Karpas-422 (cell line): ENCODE measurements at regions not wholly inside any gene's neighbourhood (a gene's known extent, or its start where the extent isn't known, plus 50 kb on each side); places are given as distances from the start of the nearest gene placed in this dataset.
A peak's percentile ranks its signal among the peaks of the same experiment; 100 is the strongest.

Source experiments
- DNase-seq: peaks from one replicate; pipeline ENCODE4 v3.0.0-alpha.2; 2015
- H2AFZ ChIP-seq: fragments of 200-600 bp; sonication (generic); 2 replicates; pipeline ENCODE4 v1.6.1; 2014; ENCODE audit warnings: antibody characterized with exemption, low read length, mixed read lengths
- H3K27ac ChIP-seq: fragments of 200-600 bp; sonication (generic); 2 replicates; pipeline ENCODE4 v1.5.1; 2014; ENCODE audit warnings: mild to moderate bottlenecking, low read length, moderate library complexity
- H3K27me3 ChIP-seq: fragments of 200-600 bp; sonication (generic); 2 replicates; pipeline ENCODE4 v1.6.1; 2014; ENCODE audit warnings: low read length, mixed read lengths
- H3K36me3 ChIP-seq: fragments of 200-600 bp; sonication (generic); 2 replicates; pipeline ENCODE4 v1.6.1; 2014; ENCODE audit warnings: low read length, mixed read lengths; ENCODE audit not compliant: insufficient read depth
- H3K4me1 ChIP-seq: fragments of 200-600 bp; sonication (generic); 2 replicates; pipeline ENCODE4 v1.6.1; 2014; ENCODE audit warnings: mild to moderate bottlenecking, low read length, mixed read lengths
- H3K4me2 ChIP-seq: fragments of 200-600 bp; sonication (generic); 2 replicates; pipeline ENCODE4 v1.6.1; 2014; ENCODE audit warnings: low read length, low read depth, mild to moderate bottlenecking; ENCODE audit not compliant: poor library complexity, severe bottlenecking
- H3K4me3 ChIP-seq: fragments of 200-600 bp; sonication (generic); 2 replicates; pipeline ENCODE4 v1.5.1; 2014; ENCODE audit warnings: mild to moderate bottlenecking, antibody characterized with exemption, low read length, mixed read lengths
- H3K79me2 ChIP-seq: fragments of 200-600 bp; sonication (generic); 2 replicates; pipeline ENCODE4 v1.6.1; 2014; ENCODE audit warnings: mild to moderate bottlenecking, low read length, mixed read lengths
- H3K9ac ChIP-seq: fragments of 200-600 bp; sonication (generic); 2 replicates; pipeline ENCODE4 v1.6.0; 2014; ENCODE audit warnings: low read length
- H3K9me2 ChIP-seq: fragments of 200-600 bp; sonication (generic), shearing (Covaris generic); replicated peaks from 2 replicates; pipeline ENCODE4 v1.6.0; 2014; ENCODE audit warnings: mild to moderate bottlenecking, low read length, moderate library complexity; ENCODE audit not compliant: insufficient read depth
- H3K9me3 ChIP-seq: fragments of 300-700, 200-600 bp; sonication (generic); 2 replicates; pipeline ENCODE4 v1.6.1; 2014; ENCODE audit warnings: low read length, mixed read lengths
- H4K20me1 ChIP-seq: fragments of 200-600 bp; sonication (generic); 2 replicates; pipeline ENCODE4 v1.6.1; 2014; ENCODE audit warnings: mild to moderate bottlenecking, antibody characterized with exemption, low read length, low read depth; ENCODE audit not compliant: insufficient read depth

DNA sequence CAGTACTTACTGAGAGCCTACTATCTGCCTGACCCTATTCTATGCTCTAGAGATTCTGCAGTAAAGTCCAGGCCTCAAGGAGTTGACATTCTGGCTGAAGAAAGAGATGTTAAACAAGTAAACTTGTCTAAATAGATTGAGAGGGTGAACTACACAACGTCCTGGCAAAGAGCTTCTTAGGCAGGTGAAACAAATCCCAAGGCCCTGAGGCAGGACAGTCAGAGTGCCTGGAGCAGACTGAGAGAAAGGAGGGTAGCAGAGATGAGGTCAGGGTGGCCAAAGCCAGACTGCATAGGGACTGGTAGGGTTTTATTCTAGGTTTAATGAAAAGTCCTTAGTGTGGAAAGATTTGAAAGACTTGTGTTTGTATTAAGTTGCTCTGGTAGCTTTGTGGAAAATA, 84.5 kb upstream of the ATP11B start:
- Histone ChIP-seq H3K4me1 (peaks cover 7% of the 10 kb centered on the region; the same call in 1 of the 2 replicates), H4K20me1 (no peaks in the 10 kb centered on the region), H3K9me2 (no peaks in the 10 kb centered on the region), H3K9ac (no peak overlapping the region), H3K27me3 (no peaks in the 10 kb centered on the region), H3K4me2 (no peak overlapping the region), H3K9me3 (no peaks in the 10 kb centered on the region), H3K27ac (no peak overlapping the region), H3K36me3 (no peaks in the 10 kb centered on the region), H3K4me3 (no peak overlapping the region), H2AFZ (no peak overlapping the region), H3K79me2 (no peaks in the 10 kb centered on the region)
- no peak for DNase-seq

DNA sequence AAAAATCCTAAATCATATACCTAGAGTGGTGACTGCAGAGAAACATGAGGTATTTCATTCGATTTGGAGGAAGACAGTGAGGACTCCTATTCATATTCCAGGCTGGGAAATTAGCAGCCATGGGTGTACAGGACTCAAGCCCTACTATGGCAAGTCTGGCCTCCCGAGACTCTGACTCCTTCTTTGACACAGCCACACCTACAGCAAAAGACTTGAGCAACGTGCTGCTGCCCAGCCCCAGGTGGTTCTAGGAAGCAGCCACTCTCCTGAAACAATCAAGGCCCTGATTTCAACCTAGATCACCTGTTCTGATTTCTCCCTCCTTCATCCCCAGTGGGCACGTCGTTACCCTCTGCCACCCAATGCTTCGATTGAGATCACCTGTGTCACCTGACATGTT, 84.0 kb upstream of the ATP11B start:
- peaks cover 7% of the 10 kb centered on the region; the same call in 1 of the 2 replicates for H3K4me1 ChIP-seq
- no peak overlapping the region for H3K27ac ChIP-seq
- H4K20me1 ChIP-seq = no peaks in the 10 kb centered on the region
- H3K9me2 ChIP-seq = no peaks in the 10 kb centered on the region
- no peaks in the 10 kb centered on the region for H3K36me3 ChIP-seq
- H3K4me3 ChIP-seq = no peak overlapping the region
- H3K9ac ChIP-seq = no peak overlapping the region
- DNase-seq = no peak
- H3K4me2 ChIP-seq = no peak overlapping the region
- no peaks in the 10 kb centered on the region for H3K9me3 ChIP-seq
- H3K27me3 ChIP-seq = no peaks in the 10 kb centered on the region
- no peak overlapping the region for H2AFZ ChIP-seq
- H3K79me2 ChIP-seq = no peaks in the 10 kb centered on the region

DNA sequence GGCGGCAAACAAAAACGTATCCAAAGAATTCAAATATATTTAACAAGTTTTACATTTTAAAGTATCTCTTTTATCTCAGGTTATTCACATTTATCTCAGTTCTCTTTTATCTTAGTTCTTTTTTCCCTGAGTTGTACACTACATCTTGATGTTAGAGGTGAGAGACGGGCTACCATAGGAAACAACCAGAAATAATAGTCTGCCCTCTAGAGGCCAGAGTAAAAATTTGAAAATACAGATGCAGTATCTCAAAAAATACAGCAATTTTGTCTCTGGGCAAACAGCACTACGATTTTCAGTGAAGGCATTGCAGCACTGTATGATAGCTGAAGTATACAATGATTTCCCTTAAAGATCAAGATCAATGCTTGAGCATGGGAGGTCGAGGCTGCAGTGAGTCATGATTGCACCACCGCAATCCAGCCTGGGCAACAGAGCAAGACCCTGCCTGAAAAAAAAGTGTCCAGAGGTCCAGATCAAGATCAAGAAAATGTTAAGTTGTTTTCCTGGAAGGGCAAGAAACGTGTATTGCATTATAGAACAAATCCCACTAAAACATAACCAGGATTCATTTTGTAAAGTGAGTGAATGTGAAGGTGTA, 82.6 kb upstream of the ATP11B start:
- H3K9me3 ChIP-seq = no peaks in the 10 kb centered on the region
- H4K20me1 ChIP-seq = no peaks in the 10 kb centered on the region
- H3K79me2 ChIP-seq = no peaks in the 10 kb centered on the region
- H3K27me3 ChIP-seq = no peaks in the 10 kb centered on the region
- no peak overlapping the region for H3K4me2 ChIP-seq
- peaks cover 7% of the 10 kb centered on the region; the same call in 1 of the 2 replicates for H3K4me1 ChIP-seq
- no peaks in the 10 kb centered on the region for H3K9me2 ChIP-seq
- H3K36me3 ChIP-seq = no peaks in the 10 kb centered on the region
- H3K4me3 ChIP-seq = no peak overlapping the region
- no peak overlapping the region for H3K27ac ChIP-seq
- peak; percentile 70 for DNase-seq
- no peak overlapping the region for H2AFZ ChIP-seq
- H3K9ac ChIP-seq = no peak overlapping the region

DNA sequence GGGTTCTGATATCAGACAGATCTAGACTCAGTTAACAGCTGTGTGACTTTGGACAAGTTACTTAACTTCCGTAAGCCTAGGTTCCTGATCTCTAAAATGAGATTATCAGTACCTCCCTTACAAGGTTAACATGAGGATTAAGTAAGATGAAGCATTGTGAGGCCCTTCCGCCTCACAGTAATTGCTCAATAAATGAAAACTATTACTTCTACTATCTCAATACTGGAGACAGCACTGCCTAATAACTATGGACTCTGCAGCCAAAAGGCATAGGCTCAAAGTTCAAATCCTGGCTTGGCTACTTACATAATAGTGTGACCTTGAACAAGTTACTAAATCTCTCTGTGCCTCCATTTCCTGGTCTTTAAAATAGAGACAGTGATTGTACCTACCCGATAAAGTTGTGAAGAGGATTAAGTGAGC, 82.0 kb upstream of the ATP11B start:
- Histone ChIP-seq H3K4me3 (no peak overlapping the region), H3K27me3 (no peaks in the 10 kb centered on the region), H3K4me1 (peaks cover 7% of the 10 kb centered on the region; the same call in 1 of the 2 replicates), H3K9ac (no peak overlapping the region), H2AFZ (no peak overlapping the region), H3K36me3 (no peaks in the 10 kb centered on the region), H4K20me1 (no peaks in the 10 kb centered on the region), H3K79me2 (no peaks in the 10 kb centered on the region), H3K4me2 (no peak overlapping the region), H3K9me3 (no peaks in the 10 kb centered on the region), H3K9me2 (no peaks in the 10 kb centered on the region), H3K27ac (no peak overlapping the region)
- DNase-seq = no peak

DNA sequence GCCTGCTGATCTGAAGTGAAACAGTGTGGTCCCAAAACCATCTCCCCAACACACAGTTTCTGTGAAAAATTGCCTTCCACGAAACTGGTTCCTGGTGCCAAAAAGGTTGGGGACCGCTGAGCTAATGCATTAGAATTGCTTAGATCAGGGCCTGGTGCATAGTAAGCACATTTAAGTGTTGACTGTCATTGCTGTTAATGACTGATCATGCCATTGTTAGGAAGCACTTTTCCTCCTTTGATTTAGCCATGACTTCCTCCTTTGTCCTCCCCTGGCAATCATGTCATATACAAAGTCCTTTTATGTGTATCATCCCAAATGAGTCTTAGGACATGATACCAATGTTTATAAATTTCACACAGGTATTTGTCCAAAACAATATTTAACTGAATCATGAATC, 81.5 kb upstream of the ATP11B start:
- H3K27ac ChIP-seq = no peak overlapping the region
- no peak overlapping the region for H3K4me2 ChIP-seq
- H3K9ac ChIP-seq = no peak overlapping the region
- H3K27me3 ChIP-seq = no peaks in the 10 kb centered on the region
- H4K20me1 ChIP-seq = no peaks in the 10 kb centered on the region
- H3K9me2 ChIP-seq = no peaks in the 10 kb centered on the region
- no peaks in the 10 kb centered on the region for H3K79me2 ChIP-seq
- no peaks in the 10 kb centered on the region for H3K9me3 ChIP-seq
- no peak for DNase-seq
- no peaks in the 10 kb centered on the region for H3K36me3 ChIP-seq
- no peak overlapping the region for H2AFZ ChIP-seq
- peaks cover 7% of the 10 kb centered on the region; the same call in 1 of the 2 replicates for H3K4me1 ChIP-seq
- H3K4me3 ChIP-seq = no peak overlapping the region

DNA sequence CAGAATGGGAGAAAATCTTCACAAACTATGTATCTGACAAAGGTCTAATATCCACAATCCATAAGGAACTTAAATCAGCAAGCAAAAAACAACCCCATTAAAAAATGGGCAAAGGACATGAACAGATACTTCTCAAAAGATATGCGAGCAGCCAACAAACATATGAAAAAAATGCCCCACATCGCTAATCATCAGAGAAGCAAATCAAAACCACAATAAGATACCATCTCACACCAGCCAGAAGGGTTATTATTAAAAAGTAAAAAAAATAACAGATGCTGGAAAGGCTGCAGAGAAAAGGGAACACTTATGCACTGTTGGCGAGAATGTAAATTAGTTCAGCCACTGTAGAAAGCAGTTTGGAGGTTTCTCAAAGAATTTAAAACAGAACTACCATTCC, 80.2 kb upstream of the ATP11B start:
- no peaks in the 10 kb centered on the region for H3K36me3 ChIP-seq
- H3K27ac ChIP-seq = no peak overlapping the region
- no peak overlapping the region for H3K4me2 ChIP-seq
- H2AFZ ChIP-seq = 0 out of 2 replicates have a peak overlapping the region, but pooled peaks have one; percentile 32
- no peaks in the 10 kb centered on the region for H3K27me3 ChIP-seq
- no peaks in the 10 kb centered on the region for H3K9me2 ChIP-seq
- DNase-seq = no peak
- no peaks in the 10 kb centered on the region for H3K9me3 ChIP-seq
- no peak overlapping the region for H3K9ac ChIP-seq
- H3K4me1 ChIP-seq = peaks cover 7% of the 10 kb centered on the region; the same call in 1 of the 2 replicates
- no peaks in the 10 kb centered on the region for H4K20me1 ChIP-seq
- H3K79me2 ChIP-seq = no peaks in the 10 kb centered on the region
- H3K4me3 ChIP-seq = no peak overlapping the region

DNA sequence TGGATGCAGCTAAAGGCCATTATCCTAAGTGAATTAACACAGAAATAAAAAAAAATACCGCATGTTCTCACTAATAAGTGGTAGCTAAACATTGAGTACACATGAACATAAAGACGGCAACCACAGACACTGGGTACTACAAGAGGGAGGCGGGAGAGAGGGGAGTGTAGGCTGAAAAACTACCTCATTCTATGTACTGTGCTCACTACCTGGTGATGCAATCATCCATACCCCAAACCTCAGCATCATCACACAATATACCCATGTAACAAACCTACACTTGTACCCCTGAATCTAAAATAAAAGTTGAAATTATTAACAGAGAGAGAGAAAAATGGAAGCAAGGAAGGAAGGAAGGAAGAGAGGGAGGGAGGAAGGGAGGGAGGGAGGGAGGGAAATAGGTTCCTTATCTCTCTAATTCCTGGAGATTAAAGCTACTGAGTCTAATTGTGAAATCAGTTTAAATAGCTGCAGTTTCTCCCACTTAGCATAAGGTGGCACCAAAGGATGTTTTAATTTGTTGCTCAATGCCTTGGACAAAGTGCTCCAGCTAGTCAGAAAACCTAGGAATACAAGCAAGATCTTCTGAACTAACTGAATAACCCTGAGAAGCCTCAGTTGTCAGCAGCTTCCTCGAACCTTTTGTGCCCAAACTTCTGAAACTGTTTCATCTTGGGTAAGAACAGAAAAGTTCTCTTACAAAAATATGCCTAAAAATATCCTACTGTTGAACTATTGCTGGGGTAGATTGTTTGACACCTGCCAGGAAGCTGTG, 79.4 kb upstream of the ATP11B start:
- Histone ChIP-seq H3K79me2 (no peaks in the 10 kb centered on the region), H3K4me1 (peaks cover 7% of the 10 kb centered on the region; the same call in 1 of the 2 replicates), H3K9ac (no peak overlapping the region), H3K9me2 (no peaks in the 10 kb centered on the region), H3K4me2 (no peak overlapping the region), H4K20me1 (no peaks in the 10 kb centered on the region), H3K36me3 (no peaks in the 10 kb centered on the region), H3K4me3 (no peak overlapping the region), H3K27ac (no peak overlapping the region), H2AFZ (no peak overlapping the region), H3K9me3 (no peaks in the 10 kb centered on the region), H3K27me3 (no peaks in the 10 kb centered on the region)
- DNase-seq = peak; percentile 85

DNA sequence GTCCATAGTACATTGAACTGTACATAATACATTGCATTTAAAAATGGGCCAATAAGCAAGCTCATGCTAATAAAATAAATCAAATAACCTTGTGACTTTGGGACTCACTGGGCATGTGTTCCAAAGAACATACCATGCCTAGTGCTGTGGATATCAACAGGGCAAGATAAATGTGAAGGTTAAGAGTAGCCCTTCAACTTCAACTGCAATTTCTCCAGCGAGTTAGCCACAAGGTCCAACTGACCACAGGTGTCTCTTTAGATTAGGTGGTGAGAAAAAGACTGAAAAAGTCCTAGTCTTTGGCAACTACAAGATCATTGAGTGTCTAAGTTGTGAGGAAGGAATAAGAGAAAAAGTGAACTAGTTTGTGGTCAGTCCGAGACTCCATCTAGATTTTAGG, 78.3 kb upstream of the ATP11B start:
- Histone ChIP-seq H3K9me3 (no peaks in the 10 kb centered on the region), H3K9ac (no peak overlapping the region), H3K27me3 (no peaks in the 10 kb centered on the region), H3K4me3 (no peak overlapping the region), H3K27ac (no peak overlapping the region), H3K36me3 (no peaks in the 10 kb centered on the region), H3K4me2 (no peak overlapping the region), H2AFZ (0 out of 2 replicates have a peak overlapping the region, but pooled peaks have one; percentile 38), H3K4me1 (peaks cover 7% of the 10 kb centered on the region; the same call in 1 of the 2 replicates), H3K9me2 (no peaks in the 10 kb centered on the region), H4K20me1 (no peaks in the 10 kb centered on the region), H3K79me2 (no peaks in the 10 kb centered on the region)
- no peak for DNase-seq
